ENCODE measurements at regions not wholly inside any gene's neighbourhood (a gene's known extent, or its start where the extent isn't known, plus 50 kb on each side); places are given as distances from the start of the nearest gene placed in this dataset.

DNA sequence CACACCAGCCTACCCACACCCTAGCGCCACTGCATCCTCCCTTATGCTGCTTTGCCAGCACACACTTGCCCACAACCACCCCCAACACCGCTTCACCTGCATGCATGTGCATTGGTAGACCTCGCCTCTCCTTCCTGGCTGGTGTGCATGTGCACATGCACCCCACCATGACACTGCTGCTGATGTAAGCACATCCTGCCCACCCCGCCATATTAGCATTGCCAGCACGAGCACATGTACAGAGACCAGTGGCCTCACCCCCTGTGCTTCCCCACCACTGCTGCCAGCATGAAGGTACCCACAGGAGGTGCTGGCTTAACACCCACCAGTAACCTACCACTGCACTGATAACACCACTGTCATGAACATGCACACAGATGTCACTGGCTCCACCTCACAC lies 218.2 kb downstream of the SLCO4C1 start:
- H3K36me3 ChIP-seq (replicated peaks in 1 of 2): no peaks in the 10 kb centered on the region
- H3K27me3 ChIP-seq: no peaks in the 10 kb centered on the region
- no peak for DNase-seq
- no peak overlapping the region for H3K4me3 ChIP-seq
- no peaks in the 10 kb centered on the region for H3K4me1 ChIP-seq (replicated peaks in 1 of 2)
- TF ChIP-seq CTCF (IDR thresholded peaks at IDR 0.05) (no peak), POLR2A (IDR thresholded peaks at IDR 0.05) (no peak)
- 77 to 89% (median 82%) methylated on average over 3 to 5 of the region's 5 CpGs for WGBS, 4 donors
- intact Hi-C loops (cut with DNase I): no loop called here
- H3K27ac ChIP-seq: no peak overlapping the region
- no peaks in the 10 kb centered on the region for H3K9me3 ChIP-seq (replicated peaks in 1 of 3)

DNA sequence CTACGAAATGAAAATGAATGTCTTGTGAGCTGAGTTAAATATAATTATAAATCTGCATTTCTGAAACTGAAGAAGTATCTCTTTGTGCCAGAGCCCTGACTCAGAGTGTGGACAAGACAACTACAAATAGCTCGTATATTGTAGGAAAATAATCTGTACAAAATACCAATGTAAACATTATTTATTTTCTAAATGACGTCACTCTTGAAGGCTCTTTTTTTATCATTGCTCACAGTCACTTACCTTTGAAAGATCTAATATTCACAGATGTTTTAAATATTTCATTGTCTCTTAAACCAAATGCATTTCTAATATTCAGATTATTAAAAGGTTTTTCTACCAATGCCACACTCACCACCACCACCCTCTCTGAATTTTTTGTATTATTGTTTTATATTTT lies 226.1 kb downstream of the SLCO4C1 start:
- DNase-seq: no peak

DNA sequence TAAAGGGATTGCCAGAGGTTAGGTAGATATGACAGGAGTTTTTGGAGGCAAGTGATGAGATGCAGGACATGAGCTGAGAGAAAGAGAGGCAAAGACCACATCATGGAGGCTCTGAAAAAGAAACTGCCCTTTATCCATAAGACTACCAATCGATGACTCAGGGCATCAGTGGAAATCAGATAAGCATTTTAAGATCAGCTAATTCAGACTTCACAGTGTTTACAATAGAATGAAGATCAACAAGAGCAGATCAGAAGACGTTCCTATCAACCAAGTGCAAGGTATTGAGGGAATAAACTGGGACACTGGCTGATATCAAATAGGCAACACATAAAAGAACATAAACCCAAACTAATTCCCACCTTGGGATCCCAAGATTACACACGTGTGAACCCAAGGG lies 227.2 kb downstream of the SLCO4C1 start:
- Histone ChIP-seq H3K4me3 (no peak overlapping the region), H3K27ac (no peak overlapping the region), H3K36me3 (replicated peaks in 1 of 2) (no peaks in the 10 kb centered on the region), H3K9me3 (replicated peaks in 1 of 3) (no peaks in the 10 kb centered on the region), H3K27me3 (no peaks in the 10 kb centered on the region), H3K4me1 (replicated peaks in 1 of 2) (no peaks in the 10 kb centered on the region)
- no peak for TF ChIP-seq CTCF (IDR thresholded peaks at IDR 0.05)
- TF ChIP-seq POLR2A (IDR thresholded peaks at IDR 0.05): no peak
- intact Hi-C loops (cut with DNase I): no loop called here
- no peak for DNase-seq
- WGBS, 4 donors: 56 to 72% (median 62%) methylated on average over 3 of the region's 3 CpGs

More for the DNA sequence above, 226.1 kb downstream of the SLCO4C1 start:
- H3K27ac ChIP-seq: no peak overlapping the region
- no peak overlapping the region for H3K4me3 ChIP-seq
- TF ChIP-seq CTCF (IDR thresholded peaks at IDR 0.05): no peak
- 64 to 74% (median 70%) methylated on average over 3 of the region's 3 CpGs for WGBS, 4 donors
- no peaks in the 10 kb centered on the region for H3K36me3 ChIP-seq (replicated peaks in 1 of 2)
- intact Hi-C loops (cut with DNase I): no loop called here
- H3K27me3 ChIP-seq: no peaks in the 10 kb centered on the region
- H3K9me3 ChIP-seq (replicated peaks in 1 of 3): no peaks in the 10 kb centered on the region
- no peaks in the 10 kb centered on the region for H3K4me1 ChIP-seq (replicated peaks in 1 of 2)

DNA sequence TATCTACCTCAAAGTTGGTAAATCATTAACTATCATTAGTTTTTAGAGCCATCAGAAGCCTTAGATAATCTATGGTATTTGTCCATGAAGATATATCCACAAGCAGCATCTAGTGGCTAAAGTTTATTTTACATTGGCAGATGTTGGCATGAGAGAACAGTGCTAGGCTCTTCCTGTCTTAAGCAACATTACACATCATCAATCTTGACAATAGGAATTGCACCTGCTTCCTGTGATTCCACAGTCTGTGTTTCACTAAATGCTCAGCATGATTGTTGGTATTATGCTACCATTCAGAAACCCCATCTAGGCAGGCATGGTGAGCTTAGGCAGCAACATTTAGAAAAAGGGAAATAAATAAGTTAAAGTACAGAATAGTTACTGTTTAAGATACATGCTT lies 246.6 kb downstream of the SLCO4C1 start:
- intact Hi-C loops (cut with DNase I): no loop called here
- Histone ChIP-seq H3K9me3 (replicated peaks in 1 of 3) (no peaks in the 10 kb centered on the region), H3K27me3 (no peaks in the 10 kb centered on the region)

More for the DNA sequence above, 246.6 kb downstream of the SLCO4C1 start:
- no peak overlapping the region for H3K4me3 ChIP-seq
- H3K27ac ChIP-seq: no peak overlapping the region
- TF ChIP-seq POLR2A (IDR thresholded peaks at IDR 0.05) (no peak), CTCF (IDR thresholded peaks at IDR 0.05) (no peak)
- no peak for DNase-seq
- H3K4me1 ChIP-seq (replicated peaks in 1 of 2): no peaks in the 10 kb centered on the region
- no peaks in the 10 kb centered on the region for H3K36me3 ChIP-seq (replicated peaks in 1 of 2)

Data from adrenal gland (tissue), 9 donors.